Stimulated activated CD4-positive, alpha-beta T cell treated with anti-CD3 and anti-CD28 coated beads, TNF-alpha, amount 100 ng/mL, for 4 hours (primary cell): ENCODE measurements at regions not wholly inside any gene's neighbourhood (a gene's known extent, or its start where the extent isn't known, plus 50 kb on each side); places are given as distances from the start of the nearest gene placed in this dataset.
"Not testable (repeated sequence)": the region's sequence is repeated elsewhere in the genome, so short reads cannot be mapped to it uniquely, and the experiment has no call there.

ENCODE experiments used
- DNase-seq, 3 experiments: peaks; one replicate each; pipeline ENCODE4 v3.0.0-alpha.2; 2020; ENCODE audit warnings: low read depth in 3 of 3

DNA sequence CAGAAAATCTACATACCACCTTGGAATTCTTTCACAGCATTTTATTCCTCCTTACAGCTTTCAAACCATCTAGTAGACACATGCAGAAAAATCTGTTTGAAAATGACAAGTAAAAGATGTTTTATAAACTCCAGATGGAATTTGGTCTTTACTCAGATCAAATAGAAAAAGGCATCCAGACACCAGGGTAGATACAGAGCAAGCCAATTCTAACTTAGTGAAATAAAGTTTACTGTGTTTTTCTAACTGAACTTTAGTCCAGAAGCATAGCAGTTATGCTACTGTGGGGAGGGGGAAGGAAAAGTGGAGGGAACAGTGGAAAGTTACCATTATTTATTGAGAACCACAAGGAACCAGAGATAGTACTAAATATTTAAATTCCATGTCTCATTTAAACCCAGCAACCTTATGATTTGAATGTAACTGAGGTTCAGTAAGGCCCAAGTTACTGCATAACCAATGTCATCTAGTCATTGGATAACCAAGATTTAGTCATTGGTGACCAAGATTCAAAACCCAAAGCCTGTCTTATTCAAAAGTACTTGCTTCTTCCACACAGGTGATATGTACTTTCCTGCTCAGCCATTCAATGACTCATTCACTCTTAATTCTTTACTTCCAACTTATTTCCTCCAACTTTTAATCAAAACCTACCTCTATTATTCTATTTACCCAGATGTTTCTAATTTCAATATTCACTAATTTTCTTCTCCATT is 57.7 kb downstream of the RAD51AP2 start:
- DNase-seq = no peak

GRCh38 chr2:17455343-17455742 is 62.9 kb downstream of the RAD51AP2 start:
- DNase-seq = no peak

GRCh38 chr2:17446191-17446590 is 72.0 kb downstream of the RAD51AP2 start:
- not testable (repeated sequence) for DNase-seq

- DNase-seq = no peak
Observed at GRCh38 chr2:17445744-17446143, 72.5 kb downstream of the RAD51AP2 start.

DNA sequence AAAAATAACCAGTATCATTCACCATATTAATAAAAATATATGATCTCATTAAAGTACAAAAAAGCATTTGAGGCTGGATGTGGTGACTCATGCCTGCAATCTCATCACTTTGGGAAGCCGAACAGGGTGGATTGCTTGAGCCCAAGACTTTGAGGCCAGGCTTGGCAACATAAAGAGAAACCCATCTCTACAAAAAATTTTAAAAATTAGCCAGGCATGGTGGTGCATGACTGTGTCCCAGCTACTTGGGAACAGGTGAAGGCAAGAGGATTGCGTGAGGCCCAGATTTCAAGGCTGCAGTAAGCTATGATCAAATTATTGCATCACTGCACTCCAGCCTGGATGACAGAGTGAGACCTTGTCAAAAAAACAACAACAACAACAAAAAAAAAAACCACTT is 75.9 kb downstream of the RAD51AP2 start:
- DNase-seq = no peak

DNA sequence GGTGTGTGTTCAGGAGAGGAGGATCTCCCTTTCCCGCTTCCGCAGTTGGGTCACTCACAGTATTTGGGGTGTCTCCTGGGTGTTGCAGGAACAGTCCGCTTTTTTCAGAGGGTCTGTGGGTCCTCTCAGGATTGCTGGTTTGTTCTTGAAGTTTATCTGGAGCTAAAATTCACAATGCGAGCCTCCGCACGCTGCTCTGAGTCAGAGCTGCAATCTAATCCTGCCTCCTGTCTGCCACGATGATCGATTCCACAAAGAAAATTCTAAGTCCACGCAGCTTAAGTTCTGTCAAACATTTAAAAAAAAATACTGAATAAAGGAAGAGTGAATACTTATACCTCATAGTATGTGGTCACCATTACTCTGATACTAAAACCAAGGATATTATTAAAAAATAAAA is 76.5 kb downstream of the RAD51AP2 start:
- no peak for DNase-seq

GRCh38 chr2:17441055-17441771 is 77.0 kb downstream of the RAD51AP2 start:
- no peak for DNase-seq

DNA sequence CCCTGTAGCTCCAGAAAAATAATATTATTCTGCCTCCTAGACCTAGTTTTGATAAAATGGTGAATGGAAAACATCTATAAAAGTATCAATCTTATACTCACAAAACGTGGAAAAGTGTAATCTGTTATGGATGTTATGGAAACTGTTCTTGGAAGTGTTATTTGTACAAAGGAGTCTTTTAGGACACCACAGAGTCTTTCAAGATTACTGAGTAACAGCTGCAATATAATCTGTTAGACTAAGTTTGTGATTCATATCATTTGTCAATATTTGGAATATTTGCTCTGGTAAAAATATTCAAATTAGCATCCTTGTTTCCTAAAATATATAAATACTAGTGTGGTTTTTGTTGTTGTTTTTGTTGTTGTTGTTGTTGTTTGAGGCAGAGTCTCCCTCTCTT is 87.9 kb downstream of the RAD51AP2 start:
- no peak for DNase-seq

- DNase-seq = no peak
Observed at GRCh38 chr2:17429130-17429529, 89.1 kb downstream of the RAD51AP2 start.

DNA sequence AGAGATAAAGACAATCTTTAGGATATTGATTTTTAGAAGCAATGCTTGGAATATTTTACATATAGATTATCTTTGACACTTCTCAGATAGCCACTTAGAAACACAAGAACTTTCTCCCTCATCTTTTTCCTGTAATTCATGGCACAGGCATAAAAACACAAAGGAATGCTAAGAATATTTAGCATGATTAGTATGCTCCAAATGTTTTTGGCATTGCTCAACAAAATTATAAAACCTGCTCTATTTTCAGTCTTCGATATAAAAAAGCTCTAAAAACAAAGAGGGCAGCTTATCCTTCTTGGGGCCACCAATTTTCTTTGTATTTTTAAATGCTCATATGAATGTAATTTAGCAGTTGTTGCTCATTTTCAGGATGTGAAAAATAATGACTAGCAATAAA is 90.8 kb downstream of the RAD51AP2 start:
- no peak for DNase-seq

GRCh38 chr2:17426743-17427142 is 91.5 kb downstream of the RAD51AP2 start:
- no peak for DNase-seq

- DNase-seq = no peak
Observed at GRCh38 chr2:17422061-17422460, 96.2 kb downstream of the RAD51AP2 start.

GRCh38 chr2:17416884-17417391 is 101.3 kb downstream of the RAD51AP2 start:
- no peak for DNase-seq

DNA sequence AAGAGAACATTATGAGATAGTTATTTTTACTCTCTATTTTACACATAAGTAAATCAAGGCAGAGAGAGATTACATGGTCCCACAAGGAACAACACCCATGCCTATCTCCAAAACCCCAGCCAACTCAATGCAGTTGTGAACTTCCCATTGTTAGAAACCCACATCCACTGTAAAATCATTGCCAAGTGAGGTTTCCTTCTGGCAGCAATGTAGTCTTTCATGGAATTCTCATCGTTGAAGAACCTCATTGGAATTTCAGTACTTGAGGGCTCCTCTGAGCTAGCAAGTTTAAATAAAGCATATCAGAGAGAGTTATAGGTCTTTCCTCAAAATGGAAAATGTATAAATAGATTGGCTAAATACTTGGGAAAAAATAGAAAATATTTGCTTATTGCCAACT is 105.2 kb downstream of the RAD51AP2 start:
- no peak for DNase-seq

- no peak for DNase-seq
Observed at GRCh38 chr2:17401096-17401495, 117.1 kb downstream of the RAD51AP2 start.

GRCh38 chr2:17398770-17399169 is 119.5 kb downstream of the RAD51AP2 start:
- DNase-seq = no peak

DNA sequence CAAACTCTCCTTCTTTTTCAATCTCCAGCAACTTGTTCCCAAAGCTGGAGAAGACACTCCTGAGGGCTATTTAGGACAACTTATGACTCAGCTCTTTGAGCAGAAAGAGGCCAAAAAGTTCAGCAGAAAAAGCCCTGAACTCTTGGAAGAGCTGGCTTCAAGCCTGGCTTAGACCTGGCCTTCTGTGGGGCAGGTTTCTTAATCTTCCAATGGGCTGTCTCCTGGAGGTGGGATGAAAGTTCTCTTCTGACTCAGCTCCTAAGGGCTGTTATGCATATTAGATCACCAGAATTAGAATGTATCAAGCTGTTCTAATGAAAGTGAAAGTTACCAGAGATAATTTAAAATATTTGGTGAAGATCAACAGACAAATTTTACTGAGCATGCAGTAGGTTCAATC is 129.4 kb downstream of the RAD51AP2 start:
- no peak for DNase-seq

- no peak for DNase-seq
Observed at GRCh38 chr2:17387591-17387990, 130.6 kb downstream of the RAD51AP2 start.

DNA sequence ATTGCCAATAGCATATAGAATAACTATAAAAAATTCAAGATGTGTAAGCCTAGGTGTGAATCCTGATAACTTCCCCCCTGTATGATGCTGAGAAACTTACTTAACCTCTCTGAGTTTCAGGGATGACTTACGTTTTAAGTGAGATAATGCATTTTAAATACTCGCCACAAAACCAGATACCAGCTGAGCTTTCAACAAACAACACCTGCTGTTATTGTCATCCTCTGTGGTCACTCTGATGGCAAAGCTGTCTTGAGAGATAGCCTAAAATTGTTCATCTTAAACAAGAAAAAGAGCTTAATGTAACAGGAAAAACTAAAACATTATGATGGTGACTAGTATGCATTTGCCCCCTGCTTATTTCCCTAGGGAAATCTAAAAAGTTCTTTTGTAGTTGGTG is 131.5 kb downstream of the RAD51AP2 start:
- DNase-seq = no peak

DNA sequence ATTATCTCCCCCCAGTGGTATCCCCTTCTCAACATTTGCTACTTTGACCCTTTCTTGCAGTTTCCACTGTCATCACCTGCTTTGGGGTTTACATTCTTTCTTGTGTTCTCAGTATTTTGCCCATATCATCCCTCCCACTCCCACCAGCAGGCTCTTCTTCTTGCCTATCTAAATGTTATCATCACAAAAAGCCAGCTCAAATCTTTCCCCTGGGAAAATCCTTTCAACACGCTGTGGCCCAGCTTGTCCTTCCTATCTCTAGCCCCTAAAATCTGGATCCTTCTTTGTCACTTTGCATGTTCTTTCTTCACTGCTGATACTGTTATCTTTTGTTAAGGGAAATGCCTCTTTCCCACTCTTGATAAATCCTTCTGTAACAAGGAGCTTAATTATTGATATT is 138.2 kb downstream of the RAD51AP2 start:
- no peak for DNase-seq

DNA sequence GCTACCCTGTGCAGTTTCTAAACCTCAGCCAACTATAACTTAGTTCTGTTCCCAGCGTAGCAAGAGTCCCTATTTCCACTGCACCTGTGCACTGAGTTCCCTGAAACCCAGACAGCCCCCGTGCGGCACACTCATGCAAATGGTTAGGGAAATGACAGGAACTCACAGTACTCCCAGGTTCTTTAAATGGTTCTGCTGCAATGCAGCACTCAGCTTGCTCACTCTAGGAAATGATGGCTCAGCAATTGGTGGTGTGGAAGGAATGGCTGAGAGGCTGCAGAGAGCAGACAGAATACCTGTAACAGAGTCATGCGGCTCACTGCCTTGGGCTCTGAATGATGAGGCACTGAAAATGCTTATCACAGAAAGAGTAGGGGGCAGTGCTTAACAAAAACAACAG is 143.0 kb downstream of the RAD51AP2 start:
- no peak for DNase-seq

DNA sequence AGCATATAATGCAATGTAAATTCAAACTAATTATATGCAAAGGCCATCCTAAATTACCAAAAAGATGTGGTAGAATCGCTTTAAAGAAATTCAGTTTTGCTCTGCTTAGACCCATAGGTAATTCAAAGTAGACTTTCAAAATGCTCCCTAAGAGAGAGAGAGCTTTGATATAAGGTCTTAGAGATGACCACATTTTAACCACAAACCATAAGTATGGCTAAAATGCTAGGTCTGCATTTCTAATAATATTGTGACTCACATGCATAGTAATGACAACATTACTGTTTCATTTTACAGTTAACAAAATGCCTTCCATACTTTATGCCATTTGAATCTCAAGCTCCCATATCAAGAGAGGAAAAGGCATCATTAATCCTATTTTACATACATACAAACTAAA is 144.5 kb downstream of the RAD51AP2 start:
- no peak for DNase-seq

DNA sequence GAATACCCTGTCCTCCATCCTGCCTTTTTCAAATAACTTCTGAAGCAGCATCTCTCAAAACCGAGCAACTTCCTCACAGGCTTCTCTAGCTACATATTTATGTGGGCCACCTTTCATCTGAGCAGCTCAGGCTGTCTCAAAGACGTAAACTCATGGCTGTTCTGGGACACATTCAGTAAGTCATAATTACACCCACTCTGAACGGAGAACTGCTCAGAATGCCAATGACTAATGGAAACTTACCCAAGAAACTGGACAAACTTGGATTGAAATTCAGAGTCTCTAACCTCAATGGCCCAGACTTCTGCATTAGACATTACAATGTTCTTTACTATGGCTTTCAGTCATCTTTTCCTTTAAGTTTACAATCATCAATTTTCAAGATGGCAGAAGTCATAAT is 145.2 kb downstream of the RAD51AP2 start:
- DNase-seq = no peak
